Hepatocyte (in vitro differentiated cells): ENCODE measurements at regions not wholly inside any gene's neighbourhood (a gene's known extent, or its start where the extent isn't known, plus 50 kb on each side); places are given as distances from the start of the nearest gene placed in this dataset.

ENCODE experiments used
- DNase-seq: peaks from one replicate; pipeline ENCODE4 v3.0.0-alpha.2; 2016; ENCODE audit warnings: low spot score
- H2AFZ ChIP-seq: fragments of 200-600 bp; sonication (generic); 2 replicates; pipeline ENCODE4 v1.6.0; 2016; ENCODE audit warnings: antibody characterized with exemption, mild to moderate bottlenecking
- H3K27ac ChIP-seq: fragments of 200-600 bp; sonication (generic); 2 replicates; pipeline ENCODE4 v1.5.1; 2016; ENCODE audit warnings: mild to moderate bottlenecking
- H3K27me3 ChIP-seq: fragments of 200-600 bp; sonication (generic); 2 replicates; pipeline ENCODE4 v1.6.1; 2016
- H3K36me3 ChIP-seq: fragments of 200-600 bp; sonication (generic); replicated peaks from 2 replicates; pipeline ENCODE4 v1.5.1; 2016; ENCODE audit warnings: low read depth; ENCODE audit not compliant: insufficient read depth
- H3K4me1 ChIP-seq: fragments of 200-600 bp; sonication (generic); 2 replicates; pipeline ENCODE4 v1.5.1; 2016; ENCODE audit warnings: mild to moderate bottlenecking, moderate library complexity; ENCODE audit not compliant: insufficient read depth
- H3K4me2 ChIP-seq: fragments of 200-600 bp; sonication (generic); 2 replicates; pipeline ENCODE4 v1.6.0; 2016
- H3K4me3 ChIP-seq: fragments of 200-600 bp; sonication (generic); 2 replicates; pipeline ENCODE4 v1.5.1; 2016; ENCODE audit warnings: mild to moderate bottlenecking
- H3K79me2 ChIP-seq: fragments of 200-600 bp; sonication (generic); 2 replicates; pipeline ENCODE4 v1.6.0; 2017; ENCODE audit warnings: mild to moderate bottlenecking
- H3K9me2 ChIP-seq: fragments of 200-600 bp; sonication (generic); replicated peaks from 2 replicates; pipeline ENCODE4 v1.6.0; 2017; ENCODE audit warnings: mild to moderate bottlenecking; ENCODE audit not compliant: insufficient read depth
- H3K9me3 ChIP-seq: fragments of 200-600 bp; sonication (generic); 2 replicates; pipeline ENCODE4 v1.5.1; 2016; ENCODE audit warnings: low read depth, mild to moderate bottlenecking
- H4K20me1 ChIP-seq: fragments of 200-600 bp; sonication (generic); 2 replicates; pipeline ENCODE4 v1.6.0; 2016; ENCODE audit warnings: mild to moderate bottlenecking; ENCODE audit not compliant: insufficient read depth, poor library complexity, severe bottlenecking
- CTCF ChIP-seq: fragments of 200-600 bp; sonication (generic); IDR thresholded peaks from 2 replicates; pipeline ENCODE4 v1.5.1; 2016; ENCODE audit warnings: antibody characterized with exemption, mild to moderate bottlenecking; ENCODE audit not compliant: poor library complexity
- EZH2 ChIP-seq: fragments of 200-600 bp; sonication (generic); IDR thresholded peaks from 2 replicates; pipeline ENCODE4 v1.6.1; 2016; ENCODE audit warnings: antibody characterized with exemption, mild to moderate bottlenecking, borderline replicate concordance
- EZH2phosphoT487 ChIP-seq: fragments of 200-600 bp; sonication (generic); IDR thresholded peaks from one replicate; pipeline ENCODE4 v1.6.1; 2018; ENCODE audit warnings: antibody characterized with exemption, mild to moderate bottlenecking, low read depth, moderate library complexity; ENCODE audit not compliant: unreplicated experiment, severe bottlenecking
- WGBS: methylation state at CpG from one replicate; pipeline ENCODE4 v1.1.6; 2016; ENCODE audit warnings: low lambda C conversion rate; ENCODE audit errors: missing lambda C conversion rate; 5-methylcytosine and 5-hydroxymethylcytosine counted together

- no peaks in the 10 kb centered on the region for H3K9me2 ChIP-seq
- no peak overlapping the region for H3K27ac ChIP-seq
- H3K79me2 ChIP-seq: no peaks in the 10 kb centered on the region
- TF ChIP-seq CTCF (no peak), EZH2phosphoT487 (no peak), EZH2 (no peak)
- H3K9me3 ChIP-seq: no peaks in the 10 kb centered on the region
- H3K27me3 ChIP-seq: peaks cover 7% of the 10 kb centered on the region
- H4K20me1 ChIP-seq: no peaks in the 10 kb centered on the region
- H3K36me3 ChIP-seq: no peaks in the 10 kb centered on the region
- H2AFZ ChIP-seq: no peak overlapping the region
- H3K4me3 ChIP-seq: no peak overlapping the region
- H3K4me2 ChIP-seq: no peak overlapping the region
- H3K4me1 ChIP-seq: no peaks in the 10 kb centered on the region
- 76% methylated on average over 3 of the region's 3 CpGs for WGBS
- no peak for DNase-seq
Observed at GRCh38 chr6:33915134-33915533, 111.3 kb upstream of the MLN start.

- TF ChIP-seq EZH2 (no peak), EZH2phosphoT487 (no peak), CTCF (no peak)
- H3K4me2 ChIP-seq: no peak overlapping the region
- H3K27ac ChIP-seq: no peak overlapping the region
- 84% methylated on average over 8 of the region's 8 CpGs for WGBS
- DNase-seq: no peak
- H3K36me3 ChIP-seq: no peaks in the 10 kb centered on the region
- H3K4me3 ChIP-seq: no peak overlapping the region
- H3K4me1 ChIP-seq: peaks cover 3% of the 10 kb centered on the region
- H3K27me3 ChIP-seq: peaks cover 7% of the 10 kb centered on the region
- H4K20me1 ChIP-seq: no peaks in the 10 kb centered on the region
- no peak overlapping the region for H2AFZ ChIP-seq
- H3K79me2 ChIP-seq: no peaks in the 10 kb centered on the region
- no peaks in the 10 kb centered on the region for H3K9me2 ChIP-seq
- H3K9me3 ChIP-seq: no peaks in the 10 kb centered on the region
Observed at GRCh38 chr6:33914645-33915044, 110.8 kb upstream of the MLN start.

GRCh38 chr6:33912195-33912594 lies 108.4 kb upstream of the MLN start:
- no peaks in the 10 kb centered on the region for H3K36me3 ChIP-seq
- no peak overlapping the region for H3K4me3 ChIP-seq
- TF ChIP-seq EZH2phosphoT487: no peak
- no peak for TF ChIP-seq CTCF
- TF ChIP-seq EZH2: no peak
- no peak overlapping the region for H3K27ac ChIP-seq
- no peaks in the 10 kb centered on the region for H3K9me3 ChIP-seq
- H3K79me2 ChIP-seq: no peaks in the 10 kb centered on the region
- H4K20me1 ChIP-seq: no peaks in the 10 kb centered on the region
- H3K9me2 ChIP-seq: no peaks in the 10 kb centered on the region
- peak; percentile 29 for DNase-seq
- 33% methylated on average over 1 of the region's 1 CpG for WGBS
- H3K4me1 ChIP-seq: peaks cover 17% of the 10 kb centered on the region
- peaks cover 7% of the 10 kb centered on the region for H3K27me3 ChIP-seq
- no peak overlapping the region for H3K4me2 ChIP-seq
- no peak overlapping the region for H2AFZ ChIP-seq

DNA sequence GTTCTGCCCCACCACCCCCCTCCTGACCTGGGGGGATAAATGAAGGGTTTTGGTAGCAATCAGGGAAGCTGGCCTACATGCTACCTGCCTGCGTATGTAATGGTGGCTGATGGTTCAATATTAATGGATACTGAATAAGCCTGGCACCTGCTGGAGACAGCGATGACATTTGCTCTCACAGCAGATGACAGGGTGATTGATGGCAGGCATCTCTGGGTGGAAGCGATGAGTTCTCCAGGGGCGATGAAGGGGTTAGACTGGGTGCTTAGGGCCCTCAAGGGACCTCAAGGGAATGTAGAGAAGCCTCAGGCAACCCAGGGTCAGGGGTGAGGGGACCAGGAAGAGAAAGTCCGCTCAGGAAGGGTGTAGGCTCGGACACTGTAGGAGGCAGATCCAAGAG lies 107.7 kb upstream of the MLN start:
- no peaks in the 10 kb centered on the region for H3K9me3 ChIP-seq
- H3K79me2 ChIP-seq: no peaks in the 10 kb centered on the region
- H4K20me1 ChIP-seq: no peaks in the 10 kb centered on the region
- peaks cover 20% of the 10 kb centered on the region for H3K4me1 ChIP-seq
- H3K9me2 ChIP-seq: no peaks in the 10 kb centered on the region
- H3K4me3 ChIP-seq: no peak overlapping the region
- no peak for DNase-seq
- WGBS: 96% methylated on average over 6 of the region's 6 CpGs
- H3K27me3 ChIP-seq: peaks cover 7% of the 10 kb centered on the region
- no peak overlapping the region for H3K4me2 ChIP-seq
- no peak for TF ChIP-seq EZH2phosphoT487
- no peak for TF ChIP-seq CTCF
- no peak for TF ChIP-seq EZH2
- H3K36me3 ChIP-seq: no peaks in the 10 kb centered on the region
- H2AFZ ChIP-seq: no peak overlapping the region
- no peak overlapping the region for H3K27ac ChIP-seq
